LoVo (cell line): ENCODE measurements at regions not wholly inside any gene's neighbourhood (a gene's known extent, or its start where the extent isn't known, plus 50 kb on each side); places are given as distances from the start of the nearest gene placed in this dataset.

Experiments
- DNase-seq: peaks from one replicate; pipeline ENCODE4 v3.0.0-alpha.2; 2016; ENCODE audit warnings: low spot score

GRCh38 chr1:91151702-91152101 lies 129.9 kb upstream of the ZNF644 start:
- no peak for DNase-seq

DNA sequence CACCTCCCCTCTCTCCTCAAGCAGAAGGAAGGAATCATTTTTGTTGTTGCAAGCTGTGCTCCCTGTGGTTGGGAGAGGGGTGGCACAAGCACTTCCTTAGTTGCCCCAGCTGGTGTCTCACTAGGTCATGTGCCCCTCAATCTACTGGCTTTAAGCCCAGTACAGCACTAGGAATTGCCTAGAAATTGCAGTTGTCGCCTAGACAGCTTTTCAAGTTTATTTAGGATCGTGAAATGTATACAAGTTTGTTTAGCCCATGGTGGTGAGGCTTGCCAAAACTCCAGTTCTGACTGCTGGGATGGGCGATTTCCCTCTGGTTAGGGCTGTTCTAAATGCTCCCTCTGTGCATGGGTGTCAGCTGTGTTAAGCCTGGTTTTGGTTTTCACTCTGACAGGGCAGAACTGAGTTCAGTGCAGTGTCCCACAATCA lies 126.8 kb upstream of the ZNF644 start:
- DNase-seq, result no peak

DNA sequence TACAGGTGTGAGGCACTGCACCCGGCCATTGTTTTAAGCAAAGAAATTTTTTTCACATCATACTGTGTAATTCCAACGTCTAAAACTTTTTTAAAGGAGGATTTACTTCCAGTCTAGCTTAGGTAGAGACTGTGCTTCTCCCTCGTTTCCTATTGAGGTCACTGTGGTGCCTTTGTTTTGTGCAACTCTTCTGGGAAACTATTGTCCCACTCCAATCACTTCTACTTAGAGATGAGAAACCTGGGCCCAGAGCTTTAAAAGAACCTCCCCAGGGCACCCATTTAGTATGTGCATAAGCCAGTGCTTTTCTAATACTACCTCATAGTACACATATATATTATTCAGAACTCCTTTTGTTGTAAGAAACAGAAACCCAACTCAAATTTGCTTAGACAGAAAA lies 120.0 kb upstream of the ZNF644 start:
- DNase-seq, result no peak

DNA sequence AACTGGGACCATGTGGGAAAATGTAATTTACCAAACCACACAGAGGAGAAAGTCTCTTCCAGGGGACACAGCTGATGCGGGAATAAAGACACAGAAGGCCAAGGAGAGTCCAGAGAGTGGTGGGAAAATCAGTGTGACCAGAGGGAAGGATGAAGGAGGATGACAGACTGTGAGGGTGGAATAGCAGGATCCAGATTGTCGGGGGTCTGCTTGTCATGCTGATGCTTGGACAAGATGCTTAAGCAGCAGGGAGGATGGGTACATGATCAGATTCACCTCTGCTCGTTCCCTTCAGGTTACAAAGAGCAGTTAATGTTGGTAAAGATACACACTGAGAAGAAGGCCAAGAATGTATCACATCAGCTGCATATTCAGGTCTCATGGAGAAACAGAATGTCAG lies 117.1 kb upstream of the ZNF644 start:
- no peak for DNase-seq

DNA sequence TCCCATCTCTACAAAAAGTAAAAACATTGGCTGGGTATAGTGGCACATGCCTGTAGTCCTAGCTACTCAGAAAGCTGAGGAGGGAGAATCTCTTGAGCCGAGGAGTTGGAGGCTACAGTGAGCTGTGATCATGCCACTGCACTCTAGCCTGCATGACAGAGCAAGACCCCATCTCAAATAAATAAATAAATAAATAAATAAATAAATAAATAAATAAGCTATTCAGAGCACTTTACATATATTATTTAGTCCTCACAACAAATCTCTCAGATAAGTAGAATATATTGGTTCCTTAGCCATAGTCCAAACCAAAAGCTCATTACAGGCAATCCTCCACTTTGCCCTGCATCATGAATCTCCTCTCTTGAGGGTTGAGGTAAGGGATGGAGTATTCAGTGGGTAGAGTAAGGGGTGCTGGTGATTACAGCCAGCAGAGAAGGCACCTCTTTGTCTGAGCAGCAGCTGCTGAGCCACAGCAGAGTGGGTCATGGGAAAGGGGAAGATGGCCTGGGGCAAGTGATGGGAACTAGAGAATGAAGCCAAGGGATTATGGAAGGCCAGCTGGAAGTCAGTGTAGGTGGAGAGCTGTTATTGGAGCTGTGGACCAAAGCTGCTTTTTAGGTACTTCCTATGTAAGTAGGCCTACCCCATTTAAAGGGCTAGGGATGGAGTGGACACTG lies 115.5 kb upstream of the ZNF644 start:
- no peak for DNase-seq

GRCh38 chr1:91135799-91136198 lies 114.0 kb upstream of the ZNF644 start:
- DNase-seq, result no peak

DNA sequence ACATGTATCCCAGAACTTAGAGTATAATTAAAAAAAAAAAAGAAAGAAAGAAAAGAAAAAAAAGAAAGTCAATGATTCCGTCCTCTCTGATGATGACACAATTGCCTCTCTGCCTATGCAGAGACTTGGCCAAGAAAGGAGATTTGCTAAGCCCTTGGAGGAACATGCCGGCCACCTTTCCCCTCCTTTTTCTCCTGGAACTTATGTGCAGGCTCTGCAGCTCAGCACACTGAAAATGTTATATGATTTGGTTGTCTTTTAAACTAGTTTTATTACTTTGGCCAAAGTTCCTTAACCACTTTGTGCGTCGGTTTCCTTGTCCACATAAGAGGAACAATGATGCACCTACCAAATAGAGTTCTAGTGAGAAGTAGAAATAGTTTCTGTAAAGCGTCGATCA lies 111.4 kb upstream of the ZNF644 start:
- DNase-seq, result no peak

DNA sequence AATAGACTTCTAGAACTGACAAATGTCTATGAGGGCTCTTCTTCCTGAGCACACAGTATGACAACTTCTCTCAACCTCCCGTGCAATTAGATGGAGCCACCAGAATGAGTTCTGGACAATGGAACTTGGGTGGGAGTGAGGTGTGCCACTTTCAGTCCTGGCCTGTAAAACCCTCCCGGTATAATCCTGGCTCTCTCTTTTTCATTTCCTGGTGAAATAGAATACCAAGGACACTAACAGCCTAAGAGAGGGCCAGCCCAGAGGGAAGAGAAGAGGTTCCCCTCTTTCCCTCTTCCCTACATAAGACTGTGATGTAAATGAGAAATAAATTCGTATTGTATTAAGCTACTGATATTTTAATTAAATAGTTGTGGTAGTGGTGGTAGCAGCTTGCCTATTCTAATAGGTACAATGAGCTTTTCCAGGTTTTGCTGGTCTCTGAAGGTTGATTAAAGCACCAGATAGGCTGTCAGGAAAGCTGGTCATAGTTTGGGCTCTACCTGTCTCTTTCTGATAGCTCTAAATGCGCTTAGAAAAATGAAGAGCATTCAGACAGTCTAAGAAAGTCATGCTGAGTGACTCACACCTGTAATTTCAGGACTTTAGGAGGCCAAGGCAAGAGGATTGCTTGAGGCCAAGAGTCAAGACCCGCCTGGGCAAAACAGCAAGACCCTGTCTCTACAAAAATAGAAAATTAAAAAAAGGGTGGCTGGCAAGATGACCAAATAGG lies 108.6 kb upstream of the ZNF644 start:
- no peak for DNase-seq

DNA sequence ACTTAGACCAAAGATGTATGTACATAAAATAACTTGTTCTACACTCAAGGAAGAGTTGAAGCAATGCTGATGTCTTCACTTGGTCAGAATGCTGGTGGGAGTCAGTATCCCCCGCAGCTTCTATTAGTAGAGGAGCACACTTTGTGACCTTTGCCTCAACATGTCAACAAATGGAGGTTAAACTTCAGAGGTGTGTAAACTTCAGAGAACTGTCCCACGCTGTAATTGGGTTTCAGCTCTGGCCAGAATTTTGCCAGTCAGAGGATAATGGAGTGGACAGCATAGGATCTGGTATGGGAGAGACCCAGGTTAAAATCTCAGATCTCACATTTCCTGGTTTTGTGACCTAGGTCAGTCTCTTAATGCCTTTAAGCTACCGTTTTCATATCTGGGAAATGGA lies 107.6 kb upstream of the ZNF644 start:
- no peak for DNase-seq

DNA sequence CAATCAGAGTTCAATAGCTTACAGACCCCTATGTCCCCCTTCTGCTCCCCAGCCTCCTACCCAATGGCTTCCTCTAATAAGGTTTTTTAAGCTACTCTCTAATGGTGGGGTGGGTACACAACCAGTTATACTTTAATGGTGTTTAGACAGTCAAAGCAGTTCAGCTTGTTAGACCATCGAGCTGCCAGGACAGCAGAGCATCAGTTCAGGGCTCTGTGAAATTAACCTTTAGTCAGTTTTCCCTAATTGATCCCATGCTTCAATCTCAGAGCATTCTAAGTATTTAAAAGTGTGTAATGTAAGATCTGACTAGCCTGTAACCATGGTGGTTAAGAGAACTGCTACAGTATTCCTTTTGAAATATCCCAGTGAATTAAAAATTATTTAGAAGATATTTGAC lies 107.2 kb upstream of the ZNF644 start:
- no peak for DNase-seq

- no peak for DNase-seq
These were observed 103.2 kb upstream of the ZNF644 start for GRCh38 chr1:91124989-91125417.

- DNase-seq, result no peak
These were observed 102.6 kb upstream of the ZNF644 start for GRCh38 chr1:91124290-91124985.

DNA sequence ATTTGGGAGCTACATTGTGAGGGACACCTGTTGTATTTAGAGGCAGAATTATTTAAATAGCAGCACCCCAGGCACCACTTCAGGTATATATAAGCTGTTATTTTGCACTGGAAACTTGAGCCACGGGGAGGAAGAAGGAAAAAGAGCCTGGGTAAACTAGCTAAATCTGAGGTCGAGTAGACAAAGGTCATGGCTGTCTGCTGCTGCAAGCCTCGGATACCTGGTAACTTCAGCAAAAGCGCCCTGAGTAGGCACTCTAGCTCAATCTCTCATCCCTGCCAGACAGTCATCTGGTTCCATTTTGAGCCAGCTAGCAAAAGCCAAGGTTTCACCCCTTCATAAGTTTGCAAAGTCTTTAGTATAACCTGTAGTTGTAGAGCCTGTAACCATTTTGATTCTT lies 101.9 kb upstream of the ZNF644 start:
- DNase-seq, result no peak

DNA sequence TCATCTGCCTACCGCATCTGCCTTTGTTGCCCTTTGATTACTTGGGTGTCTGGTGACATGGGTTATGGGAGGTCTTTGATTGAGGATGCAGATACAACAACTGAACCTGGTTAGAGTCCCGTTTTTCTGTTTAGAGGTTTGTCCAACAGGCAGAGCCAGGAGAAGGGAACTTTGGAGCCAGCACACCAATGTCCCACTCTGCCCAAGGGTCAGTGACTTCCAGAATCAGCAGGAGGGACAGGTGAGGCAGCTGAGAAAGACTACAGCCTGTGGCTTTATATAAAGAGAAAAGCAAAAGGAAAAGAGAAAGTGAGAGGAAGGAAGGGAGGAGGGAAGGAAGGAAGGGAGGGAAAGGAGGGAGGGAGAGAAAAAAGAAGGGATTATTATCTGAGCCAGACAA lies 101.5 kb upstream of the ZNF644 start:
- DNase-seq, result no peak

GRCh38 chr1:91122106-91122717 lies 100.4 kb upstream of the ZNF644 start:
- DNase-seq, result no peak

DNA sequence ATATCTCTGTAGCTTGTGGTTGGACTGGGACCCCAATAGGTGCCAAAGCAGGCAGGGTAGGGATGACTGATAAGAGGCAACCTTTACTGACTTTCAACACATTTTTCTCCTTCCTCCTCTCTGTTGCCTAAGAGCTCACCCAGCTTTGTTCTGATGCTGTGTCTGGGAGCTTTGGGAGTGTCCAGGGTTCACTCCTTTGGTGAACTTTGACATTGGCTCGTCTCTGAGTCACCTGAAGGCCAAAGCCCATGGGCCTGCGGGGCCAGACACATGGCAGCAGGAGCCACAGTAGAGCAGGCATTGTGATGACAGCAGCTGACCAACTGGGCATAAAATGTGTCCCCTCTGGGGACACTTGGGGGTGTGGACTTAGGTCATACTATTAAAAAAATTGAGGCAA lies 99.5 kb upstream of the ZNF644 start:
- no peak for DNase-seq

- no peak for DNase-seq
These were observed 99.1 kb upstream of the ZNF644 start for GRCh38 chr1:91120936-91121335.

DNA sequence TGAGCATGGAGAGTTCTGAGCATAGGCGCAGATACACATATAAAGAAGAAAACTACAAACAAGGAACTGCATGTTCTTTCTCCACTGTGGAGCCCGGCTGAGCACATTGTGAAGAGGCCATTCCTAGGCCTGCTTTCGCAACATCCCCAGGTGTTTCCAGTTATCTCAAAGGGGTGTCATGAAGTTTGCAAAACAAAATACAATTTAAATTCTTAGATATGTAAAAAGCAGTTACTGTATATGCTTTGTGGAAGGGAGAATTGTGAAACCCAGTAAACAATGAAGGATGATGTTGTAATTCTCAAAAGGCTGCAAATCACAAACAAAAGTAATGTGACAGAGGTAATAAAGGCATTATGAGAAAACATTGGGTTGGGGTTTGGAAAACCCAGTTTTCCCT lies 98.6 kb upstream of the ZNF644 start:
- DNase-seq, result no peak

DNA sequence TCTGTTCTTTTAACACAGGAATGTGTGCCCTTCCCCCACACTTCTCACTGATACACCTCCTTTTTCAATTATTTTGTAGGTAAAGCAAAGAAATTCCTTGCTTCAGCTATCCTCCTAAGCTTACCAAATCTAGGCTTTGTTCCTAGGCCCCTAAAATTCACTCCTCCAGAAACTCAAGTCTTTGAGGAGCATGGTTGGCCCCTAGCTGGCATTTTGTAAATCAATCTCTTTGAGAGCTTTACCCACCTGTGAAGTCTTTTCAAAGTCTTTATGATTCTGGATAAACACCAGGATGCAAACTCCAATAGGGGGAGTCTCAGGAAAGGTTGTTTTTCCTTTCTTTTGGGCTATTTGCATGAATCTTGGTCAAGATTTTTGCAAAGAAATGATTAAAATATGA lies 82.9 kb upstream of the ZNF644 start:
- DNase-seq, result no peak

GRCh38 chr1:91101328-91101727 lies 79.5 kb upstream of the ZNF644 start:
- no peak for DNase-seq

- DNase-seq, result peak; percentile 39
These were observed 78.1 kb upstream of the ZNF644 start for GRCh38 chr1:91099746-91100621.
